ENCODE measurements at regions not wholly inside any gene's neighbourhood (a gene's known extent, or its start where the extent isn't known, plus 50 kb on each side); places are given as distances from the start of the nearest gene placed in this dataset.
"Not testable (repeated sequence)": the region's sequence is repeated elsewhere in the genome, so short reads cannot be mapped to it uniquely, and the experiment has no call there.

DNA sequence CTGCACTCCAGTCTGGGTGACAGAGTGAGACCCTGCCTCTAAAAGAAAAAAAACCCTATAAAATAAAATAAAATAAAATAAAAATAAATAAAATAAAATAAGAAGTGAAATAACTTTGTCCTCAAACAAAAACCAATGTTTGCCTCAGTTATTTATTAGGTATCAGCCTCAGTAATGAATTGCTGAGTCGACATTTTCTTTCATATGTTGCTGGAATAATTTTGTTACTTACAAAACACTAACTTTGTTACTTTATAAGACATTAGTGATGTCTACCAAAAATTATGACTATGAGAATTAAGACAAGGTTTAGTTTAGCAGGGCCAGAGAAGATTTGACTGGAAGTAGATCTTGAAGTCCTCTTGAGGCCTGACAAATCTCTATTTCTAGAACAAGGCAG lies 2074.5 kb upstream of the PCDH20 start:
- Mint-ChIP-seq H3K4me1 (ENCODE audit: low read depth in 2 of 2) (no peaks in the 10 kb centered on the region), H3K36me3 (no peaks in the 10 kb centered on the region), H3K27me3 (no peaks in the 10 kb centered on the region), H3K4me3 (no peak overlapping the region), H3K27ac (no peak overlapping the region), H3K9me3 (peaks cover 3% of the 10 kb centered on the region)
- DNase-seq (ENCODE audit: low spot score) (no peak), ATAC-seq (no peak)

DNA sequence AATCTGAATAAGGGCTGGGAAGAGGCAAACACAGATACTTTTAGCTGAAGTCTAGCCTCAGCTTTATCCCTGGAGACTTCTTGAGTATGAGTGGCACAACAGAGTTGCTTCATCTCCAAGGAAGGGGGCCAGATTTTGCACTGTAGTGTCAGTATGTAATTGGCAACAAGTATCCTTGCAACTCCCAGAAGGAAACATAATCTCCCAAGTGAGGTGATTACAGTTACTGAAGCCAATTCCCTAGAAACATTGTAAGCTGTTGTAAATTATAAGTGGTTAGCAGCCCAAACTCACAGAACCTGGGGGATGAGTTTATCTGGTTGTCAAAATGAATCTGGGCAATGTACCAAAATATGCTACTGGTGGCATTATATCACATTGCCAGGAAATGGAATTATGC lies 2065.7 kb upstream of the PCDH20 start:
- H3K36me3 Mint-ChIP-seq, result no peaks in the 10 kb centered on the region
- ATAC-seq (no peak), DNase-seq (ENCODE audit: low spot score) (no peak)
- no peaks in the 10 kb centered on the region for H3K4me1 Mint-ChIP-seq (ENCODE audit: low read depth in 2 of 2)
- no peak overlapping the region for H3K4me3 Mint-ChIP-seq
- H3K9me3 Mint-ChIP-seq, result peaks cover 3% of the 10 kb centered on the region
- H3K27ac Mint-ChIP-seq, result no peak overlapping the region
- no peaks in the 10 kb centered on the region for H3K27me3 Mint-ChIP-seq

DNA sequence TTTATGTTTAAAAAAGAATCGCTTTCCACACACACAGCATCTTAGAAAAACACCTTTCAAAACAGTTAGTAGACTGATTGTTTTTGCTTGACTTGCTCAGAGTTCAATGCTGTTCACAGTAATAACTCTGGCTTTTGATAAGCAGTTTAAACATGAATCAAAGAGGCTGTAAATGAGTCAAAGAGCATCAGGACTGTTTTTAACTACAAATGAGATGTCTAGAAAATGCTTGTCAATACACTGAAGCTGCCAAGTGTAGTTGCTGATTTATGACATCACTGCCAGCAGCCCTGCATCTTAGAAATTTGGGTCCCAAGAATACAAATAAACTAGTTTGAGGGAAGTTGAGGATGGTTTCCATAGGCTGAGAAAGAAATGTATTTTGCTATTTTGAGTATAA lies 2057.1 kb upstream of the PCDH20 start:
- Mint-ChIP-seq H3K27ac (no peak overlapping the region), H3K27me3 (no peaks in the 10 kb centered on the region), H3K36me3 (no peaks in the 10 kb centered on the region), H3K4me3 (no peak overlapping the region), H3K4me1 (ENCODE audit: low read depth in 2 of 2) (no peaks in the 10 kb centered on the region), H3K9me3 (peaks cover 11% of the 10 kb centered on the region)
- ATAC-seq, result no peak
- no peak for DNase-seq (ENCODE audit: low spot score)

DNA sequence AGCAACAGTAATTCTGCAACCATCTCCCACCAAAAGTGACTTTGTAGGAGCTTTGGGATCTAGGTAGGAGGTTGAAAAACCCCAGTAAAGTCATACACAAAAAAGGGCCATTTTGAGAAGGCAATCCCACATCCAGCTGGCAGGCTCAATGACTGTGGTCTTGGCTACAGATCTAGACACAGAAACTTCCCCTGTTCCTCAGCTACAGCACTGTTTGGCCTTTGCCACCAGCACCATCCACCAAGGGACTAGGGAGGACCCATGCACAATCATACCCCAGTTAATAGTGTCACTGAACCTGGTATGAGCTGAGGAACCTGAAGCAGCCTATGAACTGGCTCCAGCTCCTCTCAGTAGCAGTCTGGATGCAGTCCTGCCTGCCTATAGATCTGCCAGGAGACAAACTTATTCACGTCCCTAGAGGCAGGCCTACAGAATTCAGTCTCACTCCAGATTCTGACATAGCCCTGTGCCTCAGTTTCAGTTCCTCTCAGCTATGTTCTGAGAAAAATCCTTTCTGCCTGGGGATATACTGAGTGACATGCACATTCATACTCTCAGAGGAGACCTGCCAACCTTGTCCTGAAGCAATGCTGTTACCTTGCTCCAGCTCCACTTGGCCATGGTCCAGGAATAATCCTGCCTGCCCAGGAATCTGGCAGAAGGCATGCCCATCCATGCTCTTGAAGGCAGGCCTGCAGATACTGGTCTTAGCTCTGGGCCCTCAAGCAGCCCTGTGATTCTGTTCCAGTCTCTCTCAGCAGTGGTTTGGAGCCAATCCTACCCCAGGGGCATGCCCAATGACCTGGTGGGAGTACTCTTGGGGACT lies 2048.3 kb upstream of the PCDH20 start:
- DNase-seq (ENCODE audit: low spot score) (no peak), ATAC-seq (no peak)
- H3K4me1 Mint-ChIP-seq (ENCODE audit: low read depth in 2 of 2), result no peaks in the 10 kb centered on the region
- no peaks in the 10 kb centered on the region for H3K36me3 Mint-ChIP-seq
- no peaks in the 10 kb centered on the region for H3K27me3 Mint-ChIP-seq
- H3K27ac Mint-ChIP-seq, result no peak overlapping the region
- peaks cover 10% of the 10 kb centered on the region for H3K9me3 Mint-ChIP-seq
- no peak overlapping the region for H3K4me3 Mint-ChIP-seq

DNA sequence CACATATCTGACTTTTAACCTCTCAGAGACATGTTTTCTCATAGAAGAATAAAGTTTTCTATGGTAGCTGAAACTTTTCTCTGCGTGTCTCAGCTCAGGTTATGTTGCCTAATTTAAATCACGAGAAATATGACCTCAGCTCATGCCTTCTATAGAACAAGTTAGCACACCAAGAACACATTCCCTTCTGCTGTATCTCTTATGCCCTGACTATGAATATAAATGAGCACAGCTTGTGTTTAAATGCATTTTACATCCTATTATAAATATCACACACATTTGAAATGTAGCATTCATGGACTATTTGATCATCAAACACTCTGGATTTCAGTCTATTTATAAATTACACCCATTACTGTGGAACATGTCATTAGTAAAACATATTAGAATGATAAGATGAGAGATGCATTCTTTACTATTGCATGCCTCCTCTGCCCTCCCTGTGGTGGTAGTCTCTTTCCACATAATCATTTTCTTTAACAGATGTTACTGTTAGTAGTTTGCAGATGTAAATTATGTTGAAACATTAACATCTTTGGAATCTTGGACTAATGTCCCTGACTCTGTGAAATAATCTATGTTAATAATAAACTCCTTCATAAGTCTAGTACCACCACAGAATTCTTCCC lies 2044.9 kb upstream of the PCDH20 start:
- no peaks in the 10 kb centered on the region for H3K9me3 Mint-ChIP-seq
- no peaks in the 10 kb centered on the region for H3K4me1 Mint-ChIP-seq (ENCODE audit: low read depth in 2 of 2)
- no peak for ATAC-seq
- no peak for DNase-seq (ENCODE audit: low spot score)
- no peak overlapping the region for H3K27ac Mint-ChIP-seq
- H3K4me3 Mint-ChIP-seq, result no peak overlapping the region
- no peaks in the 10 kb centered on the region for H3K36me3 Mint-ChIP-seq
- H3K27me3 Mint-ChIP-seq, result no peaks in the 10 kb centered on the region

DNA sequence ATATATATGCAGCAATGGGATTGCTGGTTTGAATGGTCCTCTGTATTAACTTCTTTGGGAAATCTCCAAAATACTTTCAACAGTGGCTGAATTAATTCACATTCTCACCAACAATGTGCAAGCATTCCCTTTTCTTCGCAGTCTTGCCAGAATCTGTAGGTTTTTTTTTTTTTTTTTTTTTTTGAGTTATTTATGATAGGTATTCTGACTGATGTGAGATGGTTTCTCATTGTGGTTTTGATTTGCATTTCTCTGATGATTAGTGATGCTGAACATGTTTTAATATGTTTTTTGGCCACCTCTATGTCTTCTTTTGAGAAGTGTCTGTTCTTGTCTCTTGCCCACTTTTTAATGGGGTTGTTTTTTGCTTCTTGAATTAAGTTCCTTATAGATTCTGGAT lies 2041.5 kb upstream of the PCDH20 start:
- H3K27me3 Mint-ChIP-seq, result no peaks in the 10 kb centered on the region
- no peaks in the 10 kb centered on the region for H3K4me1 Mint-ChIP-seq (ENCODE audit: low read depth in 2 of 2)
- no peak overlapping the region for H3K27ac Mint-ChIP-seq
- DNase-seq (ENCODE audit: low spot score) (no peak), ATAC-seq (no peak)
- no peaks in the 10 kb centered on the region for H3K36me3 Mint-ChIP-seq
- no peaks in the 10 kb centered on the region for H3K9me3 Mint-ChIP-seq
- H3K4me3 Mint-ChIP-seq, result no peak overlapping the region

DNA sequence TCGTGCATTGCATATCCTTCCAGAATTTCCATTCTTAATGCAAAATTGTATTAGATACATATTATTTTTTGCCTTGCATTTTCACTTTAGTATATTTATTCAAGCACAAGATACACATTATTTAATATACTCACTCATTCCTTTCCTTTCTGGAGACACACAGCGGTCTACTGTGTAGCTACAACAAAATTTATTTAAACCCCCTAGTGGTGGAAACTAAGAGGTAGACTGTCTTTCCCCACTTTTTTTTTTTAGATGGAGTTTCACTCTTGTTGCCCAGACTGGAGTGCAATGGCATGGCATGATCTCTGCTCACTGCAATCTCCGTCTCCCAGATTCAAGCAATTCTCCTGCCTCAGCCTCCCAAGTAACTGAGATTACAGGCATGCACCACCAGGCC lies 2040.3 kb upstream of the PCDH20 start:
- Mint-ChIP-seq H3K4me3 (no peak overlapping the region), H3K9me3 (no peaks in the 10 kb centered on the region), H3K27me3 (no peaks in the 10 kb centered on the region), H3K36me3 (no peaks in the 10 kb centered on the region), H3K4me1 (ENCODE audit: low read depth in 2 of 2) (no peaks in the 10 kb centered on the region), H3K27ac (no peak overlapping the region)
- no peak for ATAC-seq
- DNase-seq (ENCODE audit: low spot score), result no peak

DNA sequence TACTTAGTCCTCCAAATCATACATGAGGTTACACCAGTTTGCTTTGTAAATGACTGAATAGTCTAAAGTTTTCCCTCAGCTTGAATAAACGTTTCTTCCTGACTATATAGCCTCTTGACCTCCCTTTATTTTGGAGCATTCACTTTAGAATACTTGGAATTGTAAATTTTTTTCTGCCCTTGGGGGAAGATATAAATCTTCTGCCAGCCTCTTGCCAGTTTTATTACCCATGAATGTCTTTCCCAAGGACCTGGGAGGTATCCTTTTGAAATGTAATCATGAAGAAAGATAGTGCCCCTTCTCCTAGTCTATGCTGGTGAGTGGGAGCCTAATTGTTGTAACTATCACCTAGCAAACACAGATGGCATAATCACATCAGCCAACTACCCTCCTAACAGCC lies 2033.9 kb upstream of the PCDH20 start:
- Mint-ChIP-seq H3K9me3 (peaks cover 6% of the 10 kb centered on the region), H3K4me3 (no peak overlapping the region), H3K27ac (no peak overlapping the region), H3K36me3 (no peaks in the 10 kb centered on the region), H3K27me3 (no peaks in the 10 kb centered on the region), H3K4me1 (ENCODE audit: low read depth in 2 of 2) (no peaks in the 10 kb centered on the region)
- ATAC-seq (no peak), DNase-seq (ENCODE audit: low spot score) (no peak)

DNA sequence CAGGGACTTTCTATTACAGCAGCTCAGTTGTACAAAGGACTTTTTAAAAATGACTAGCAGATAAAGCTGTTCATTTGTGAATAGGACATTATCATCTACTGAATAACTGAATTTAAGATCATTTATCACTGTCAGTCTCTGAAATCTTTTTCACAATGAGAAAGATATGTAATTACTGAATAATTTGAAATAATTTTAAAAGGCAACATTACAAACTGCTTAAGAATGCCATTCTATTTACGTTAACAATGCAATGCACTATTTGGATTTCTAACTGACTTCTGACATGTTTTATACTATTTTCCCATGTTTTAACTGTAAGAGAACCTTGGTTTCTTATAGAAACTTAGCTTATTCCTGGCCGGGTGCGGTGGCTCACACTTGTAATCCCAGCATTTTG lies 2033.0 kb upstream of the PCDH20 start:
- Mint-ChIP-seq H3K36me3 (no peaks in the 10 kb centered on the region), H3K27ac (no peak overlapping the region)
- ATAC-seq, result no peak

DNA sequence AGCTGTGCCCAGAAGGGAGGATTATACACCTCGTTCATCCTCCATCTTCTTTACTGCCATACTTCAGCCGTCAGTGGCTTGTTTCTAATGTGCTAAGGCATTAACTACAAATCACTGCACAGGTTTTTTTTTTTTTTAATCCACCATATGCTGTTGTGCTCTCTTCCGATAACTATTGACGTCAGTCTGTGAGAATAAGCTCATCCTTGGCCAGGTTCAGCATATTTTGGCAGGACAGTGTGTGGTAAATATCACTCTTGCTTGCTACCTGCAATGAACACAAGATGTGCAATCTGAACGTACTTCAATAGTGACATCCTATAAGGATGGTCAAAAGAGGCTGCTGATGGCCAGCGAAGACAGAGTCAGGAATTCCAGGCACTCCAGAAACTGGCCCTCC lies 2030.7 kb upstream of the PCDH20 start:
- H3K4me3 Mint-ChIP-seq, result no peak overlapping the region
- no peaks in the 10 kb centered on the region for H3K27me3 Mint-ChIP-seq
- ATAC-seq (no peak), DNase-seq (ENCODE audit: low spot score) (no peak)
- H3K27ac Mint-ChIP-seq, result no peak overlapping the region
- no peaks in the 10 kb centered on the region for H3K36me3 Mint-ChIP-seq
- H3K4me1 Mint-ChIP-seq (ENCODE audit: low read depth in 2 of 2), result no peaks in the 10 kb centered on the region
- H3K9me3 Mint-ChIP-seq, result peaks cover 10% of the 10 kb centered on the region

More for the DNA sequence above, 2033.0 kb upstream of the PCDH20 start:
- no peaks in the 10 kb centered on the region for H3K4me1 Mint-ChIP-seq (ENCODE audit: low read depth in 2 of 2)
- no peaks in the 10 kb centered on the region for H3K27me3 Mint-ChIP-seq
- H3K9me3 Mint-ChIP-seq, result peaks cover 7% of the 10 kb centered on the region
- H3K4me3 Mint-ChIP-seq, result no peak overlapping the region
- no peak for DNase-seq (ENCODE audit: low spot score)

DNA sequence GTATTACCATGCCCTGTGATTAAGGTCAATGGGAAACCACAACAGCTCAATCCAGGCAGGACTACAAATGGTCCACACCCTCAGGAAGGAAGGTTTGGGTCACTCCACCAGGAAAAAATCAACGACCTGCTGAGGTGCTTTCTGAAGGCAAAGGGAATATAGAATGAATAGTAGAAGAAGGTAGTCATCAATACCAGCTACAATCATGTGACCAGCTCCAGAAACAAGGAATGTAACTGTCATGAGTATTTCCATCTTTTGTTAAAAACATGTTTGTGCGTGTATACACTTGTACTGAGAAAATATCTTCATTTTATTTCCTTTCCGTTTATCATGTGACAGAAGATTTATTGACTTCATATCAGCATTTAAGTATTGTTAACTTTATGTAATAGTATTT lies 2028.6 kb upstream of the PCDH20 start:
- not testable (repeated sequence) for H3K27ac Mint-ChIP-seq; ATAC-seq; H3K4me3 Mint-ChIP-seq; H3K27me3 Mint-ChIP-seq; H3K36me3 Mint-ChIP-seq; H3K4me1 Mint-ChIP-seq (ENCODE audit: low read depth in 2 of 2); DNase-seq (ENCODE audit: low spot score)
- peaks cover 14% of the 10 kb centered on the region for H3K9me3 Mint-ChIP-seq

DNA sequence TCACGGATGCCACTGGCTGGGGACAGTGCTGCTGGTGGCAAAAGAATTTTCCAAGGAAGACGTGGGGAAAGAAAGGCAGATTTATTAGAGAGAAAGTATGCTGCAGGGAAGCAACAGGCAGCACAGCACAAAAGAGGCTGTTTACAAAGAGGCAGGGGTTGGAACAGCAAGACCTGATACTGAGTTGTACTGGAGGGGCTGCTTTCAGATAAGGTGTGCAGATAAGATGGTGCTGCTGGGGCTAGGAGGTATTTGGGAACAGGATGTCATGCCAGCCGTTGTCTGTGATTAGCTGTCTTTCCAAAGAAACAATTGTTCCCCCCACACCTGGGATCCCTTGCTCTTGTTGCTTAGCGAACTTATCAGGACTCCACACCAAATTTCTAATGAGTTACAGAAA lies 2023.3 kb upstream of the PCDH20 start:
- DNase-seq (ENCODE audit: low spot score), result no peak
- no peak for ATAC-seq
- Mint-ChIP-seq H3K36me3 (no peaks in the 10 kb centered on the region), H3K4me3 (no peak overlapping the region), H3K27me3 (no peaks in the 10 kb centered on the region), H3K4me1 (ENCODE audit: low read depth in 2 of 2) (no peaks in the 10 kb centered on the region), H3K9me3 (peaks cover 18% of the 10 kb centered on the region), H3K27ac (no peak overlapping the region)

DNA sequence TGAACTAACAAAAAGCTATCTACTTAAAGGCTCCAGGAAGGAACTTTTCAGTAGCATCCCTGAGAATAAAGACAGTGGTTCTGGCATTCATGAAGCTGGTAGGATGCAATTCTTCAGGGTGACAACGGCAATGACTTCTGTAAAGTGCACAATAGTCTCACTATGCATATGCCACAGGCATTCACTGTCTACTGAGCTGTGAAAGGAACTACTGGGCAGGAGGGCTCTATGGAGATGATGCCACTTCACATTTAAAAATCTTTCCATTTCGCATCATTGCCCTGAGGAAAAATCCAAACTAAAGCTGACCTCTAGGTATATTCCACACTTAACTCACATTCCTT lies 2020.6 kb upstream of the PCDH20 start:
- H3K9me3 Mint-ChIP-seq, result peaks cover 15% of the 10 kb centered on the region
- no peaks in the 10 kb centered on the region for H3K36me3 Mint-ChIP-seq
- no peaks in the 10 kb centered on the region for H3K4me1 Mint-ChIP-seq (ENCODE audit: low read depth in 2 of 2)
- H3K27me3 Mint-ChIP-seq, result no peaks in the 10 kb centered on the region
- ATAC-seq, result no peak
- no peak for DNase-seq (ENCODE audit: low spot score)
- no peak overlapping the region for H3K4me3 Mint-ChIP-seq
- no peak overlapping the region for H3K27ac Mint-ChIP-seq

DNA sequence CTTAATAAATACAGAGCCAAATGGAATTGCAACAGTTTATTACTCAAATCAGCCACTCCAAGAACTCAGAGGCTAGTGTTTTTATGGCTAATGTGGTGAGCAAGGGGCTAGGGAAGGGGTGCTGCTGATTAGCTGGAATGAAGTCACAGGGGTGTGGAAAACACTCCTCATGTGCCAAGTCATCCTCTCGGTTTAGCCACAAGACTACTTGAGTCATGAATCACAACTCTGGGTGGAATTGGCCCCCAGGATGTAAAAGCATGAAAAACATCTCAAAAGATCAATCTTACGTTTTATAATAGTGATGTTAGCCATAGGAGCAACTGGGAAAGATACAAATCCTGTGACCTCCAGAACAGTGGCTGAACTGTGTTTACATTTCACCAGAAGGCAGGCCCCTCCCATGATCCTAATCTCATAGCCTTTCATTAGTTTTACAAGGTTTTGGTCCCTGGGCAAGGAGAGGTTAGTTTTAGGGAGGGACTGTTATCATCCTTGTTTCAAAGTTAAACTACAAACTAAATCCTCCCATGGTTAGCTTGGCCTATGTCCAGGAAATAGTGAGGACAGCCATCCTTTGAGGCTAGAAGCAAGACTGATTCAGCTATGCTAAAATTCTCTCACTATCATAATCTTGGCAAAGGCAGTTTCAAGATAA lies 2020.1 kb upstream of the PCDH20 start:
- no peaks in the 10 kb centered on the region for H3K4me1 Mint-ChIP-seq (ENCODE audit: low read depth in 2 of 2)
- H3K27ac Mint-ChIP-seq, result no peak overlapping the region
- peaks cover 15% of the 10 kb centered on the region for H3K9me3 Mint-ChIP-seq
- no peaks in the 10 kb centered on the region for H3K36me3 Mint-ChIP-seq
- H3K4me3 Mint-ChIP-seq, result no peak overlapping the region
- no peaks in the 10 kb centered on the region for H3K27me3 Mint-ChIP-seq
- no peak for ATAC-seq
- no peak for DNase-seq (ENCODE audit: low spot score)

Measured in natural killer cell treated with Interleukin-12 subunit alpha and Interleukin-12 subunit beta and Interleukin-15 and Interleukin-18, amount 100 ng/mL, for 72 hours (primary cell).